GM21528 (cell line): ENCODE measurements at regions not wholly inside any gene's neighbourhood (a gene's known extent, or its start where the extent isn't known, plus 50 kb on each side); places are given as distances from the start of the nearest gene placed in this dataset.
"Not testable (repeated sequence)": the region's sequence is repeated elsewhere in the genome, so short reads cannot be mapped to it uniquely, and the experiment has no call there.

Source experiments
- ATAC-seq: cut with Tn5 transposase; IDR thresholded peaks from one replicate; pipeline ENCODE4 v1.9.1; 2021; ENCODE audit warnings: mild to moderate bottlenecking, moderate library complexity; ENCODE audit not compliant: unreplicated experiment, low FRiP score

GRCh38 chr10:61195211-61195610 is 251.2 kb upstream of the RHOBTB1 start:
- no peak for ATAC-seq

DNA sequence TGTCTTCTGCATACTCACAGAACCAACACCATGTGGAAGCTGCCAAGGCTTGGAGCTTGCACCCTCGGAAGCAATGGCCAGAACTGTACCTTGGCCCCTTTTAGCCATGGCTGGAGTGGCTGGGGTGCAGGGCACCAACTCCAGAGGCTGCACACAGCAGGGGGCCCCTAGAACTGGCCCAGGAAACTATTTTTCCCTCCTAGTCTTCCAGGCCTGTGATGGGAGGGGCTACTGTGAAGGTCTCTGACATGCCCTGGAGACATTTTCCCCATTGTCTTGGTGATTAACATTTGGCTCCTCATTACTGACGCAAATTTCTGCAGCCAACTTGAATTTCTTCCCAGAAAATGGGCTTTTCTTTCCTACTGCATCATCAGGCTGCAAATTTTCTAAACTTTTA is 248.6 kb upstream of the RHOBTB1 start:
- ATAC-seq = not testable (repeated sequence)

DNA sequence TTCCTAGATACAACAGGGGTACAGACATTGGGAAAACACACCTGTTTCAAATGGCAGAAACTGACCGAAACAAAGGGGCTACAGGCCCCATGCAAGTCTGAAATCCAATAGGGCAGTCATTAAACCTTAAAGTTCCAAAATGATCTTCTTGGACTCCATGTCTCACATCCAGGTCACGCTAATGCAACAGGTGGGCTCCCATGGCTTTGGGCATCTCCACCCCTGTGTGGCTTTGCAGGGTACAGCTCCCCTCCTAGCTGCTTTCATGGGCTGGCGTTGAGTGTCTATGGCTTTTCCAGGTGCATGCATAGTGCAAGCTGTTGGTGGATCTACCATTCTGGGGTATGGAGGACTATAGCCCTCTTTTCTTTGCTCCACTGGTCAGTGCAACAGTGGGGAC is 248.1 kb upstream of the RHOBTB1 start:
- no peak for ATAC-seq

DNA sequence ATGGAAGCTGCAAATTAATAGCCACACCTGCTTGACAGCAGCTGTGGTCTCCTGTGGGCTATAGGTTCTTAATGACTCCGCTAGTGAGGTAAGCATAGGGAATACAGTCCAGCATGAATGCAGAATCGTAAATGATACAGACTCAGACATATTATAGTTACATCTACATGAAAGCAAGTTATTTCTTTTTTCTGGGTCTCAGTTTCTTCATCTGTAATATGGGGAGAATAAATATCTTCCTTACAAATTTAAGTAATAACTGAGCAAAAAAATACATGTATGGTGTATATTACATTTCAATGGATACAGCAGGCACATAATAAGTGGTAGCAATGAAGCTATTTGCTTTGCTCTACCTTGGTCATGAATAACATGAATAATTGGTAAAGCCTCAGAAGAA is 245.9 kb upstream of the RHOBTB1 start:
- ATAC-seq = no peak

- ATAC-seq = no peak
These were observed 244.7 kb upstream of the RHOBTB1 start for GRCh38 chr10:61188691-61189090.

- no peak for ATAC-seq
These were observed 244.1 kb upstream of the RHOBTB1 start for GRCh38 chr10:61188101-61188500.

DNA sequence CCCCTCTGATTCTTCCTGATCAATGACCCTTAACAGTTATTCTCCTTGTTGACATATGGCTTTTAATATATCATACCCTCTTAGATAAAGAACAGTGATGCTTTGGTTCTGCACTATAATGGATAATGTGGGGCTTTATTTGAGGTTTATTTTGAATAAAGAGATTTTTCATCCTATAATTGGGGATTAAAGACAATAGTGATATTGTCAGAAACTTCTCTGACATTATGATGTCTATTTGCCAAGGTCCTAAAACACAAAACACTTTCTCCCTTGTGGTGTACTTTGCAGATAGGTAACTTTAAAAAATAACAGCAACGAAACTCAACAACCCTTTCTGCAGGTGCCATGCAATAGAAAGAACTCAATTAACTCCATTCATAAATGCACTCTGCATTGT is 243.6 kb upstream of the RHOBTB1 start:
- no peak for ATAC-seq

GRCh38 chr10:61186408-61186807 is 242.4 kb upstream of the RHOBTB1 start:
- ATAC-seq = no peak

GRCh38 chr10:61184429-61184828 is 240.4 kb upstream of the RHOBTB1 start:
- no peak for ATAC-seq

GRCh38 chr10:61183967-61184366 is 240.0 kb upstream of the RHOBTB1 start:
- ATAC-seq = no peak

DNA sequence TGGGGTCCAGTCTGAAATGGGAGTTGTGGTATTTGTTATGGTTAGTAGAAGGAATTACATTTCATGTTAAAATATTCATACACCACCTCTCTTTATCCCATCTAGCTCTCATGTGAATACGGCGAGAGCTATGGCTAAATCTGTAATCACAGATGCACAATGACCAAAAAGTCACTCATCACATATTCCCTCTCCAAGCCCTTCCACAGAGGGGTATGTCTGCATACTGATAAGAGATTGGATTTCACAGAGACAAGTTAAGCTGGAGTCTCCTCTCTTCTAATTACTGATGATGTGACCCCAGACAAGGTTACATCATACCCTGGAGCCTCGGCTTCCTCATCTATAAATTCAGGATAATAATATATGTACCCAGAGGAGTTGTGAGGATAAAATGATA is 237.8 kb upstream of the RHOBTB1 start:
- no peak for ATAC-seq

- no peak for ATAC-seq
These were observed 235.8 kb upstream of the RHOBTB1 start for GRCh38 chr10:61179771-61180170.

DNA sequence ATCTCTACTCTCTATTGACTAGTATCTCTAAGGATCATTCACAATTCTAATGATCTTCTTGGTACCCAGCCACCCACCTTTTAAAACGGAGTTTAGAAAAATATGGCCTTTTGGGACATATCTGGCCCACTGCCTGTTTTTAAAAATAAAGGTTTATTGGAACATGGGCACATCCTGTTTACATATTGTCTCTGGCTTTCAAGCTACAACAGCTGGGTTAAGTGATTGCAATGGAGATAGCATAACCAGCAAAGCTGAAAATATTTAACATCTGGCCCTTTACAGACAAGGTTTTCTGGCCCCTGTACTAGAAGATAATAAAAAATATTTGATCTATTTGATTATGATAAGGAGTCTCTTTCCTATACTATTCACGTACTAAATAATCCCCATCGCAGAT is 232.4 kb upstream of the RHOBTB1 start:
- ATAC-seq = no peak

GRCh38 chr10:61175316-61175715 is 231.3 kb upstream of the RHOBTB1 start:
- ATAC-seq = no peak

DNA sequence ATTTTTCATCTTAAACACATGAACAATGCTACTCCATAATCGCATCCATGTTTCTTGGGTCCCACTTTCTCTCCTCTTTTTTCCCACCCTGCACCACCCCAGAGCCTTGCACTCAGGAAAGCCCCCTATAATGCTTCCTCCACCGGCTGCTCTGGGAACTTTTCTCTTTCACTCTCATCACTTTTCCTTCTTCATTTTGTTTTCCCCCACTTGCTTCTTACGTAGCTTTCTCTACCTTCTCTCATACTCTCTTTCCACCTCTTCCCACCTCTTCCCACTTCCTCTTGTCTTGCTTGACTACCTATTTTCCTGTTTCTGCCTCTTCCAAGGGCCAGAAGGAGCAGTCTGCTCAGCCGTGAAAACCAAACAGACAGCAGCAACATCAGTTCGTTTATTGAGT is 229.5 kb upstream of the RHOBTB1 start:
- no peak for ATAC-seq

DNA sequence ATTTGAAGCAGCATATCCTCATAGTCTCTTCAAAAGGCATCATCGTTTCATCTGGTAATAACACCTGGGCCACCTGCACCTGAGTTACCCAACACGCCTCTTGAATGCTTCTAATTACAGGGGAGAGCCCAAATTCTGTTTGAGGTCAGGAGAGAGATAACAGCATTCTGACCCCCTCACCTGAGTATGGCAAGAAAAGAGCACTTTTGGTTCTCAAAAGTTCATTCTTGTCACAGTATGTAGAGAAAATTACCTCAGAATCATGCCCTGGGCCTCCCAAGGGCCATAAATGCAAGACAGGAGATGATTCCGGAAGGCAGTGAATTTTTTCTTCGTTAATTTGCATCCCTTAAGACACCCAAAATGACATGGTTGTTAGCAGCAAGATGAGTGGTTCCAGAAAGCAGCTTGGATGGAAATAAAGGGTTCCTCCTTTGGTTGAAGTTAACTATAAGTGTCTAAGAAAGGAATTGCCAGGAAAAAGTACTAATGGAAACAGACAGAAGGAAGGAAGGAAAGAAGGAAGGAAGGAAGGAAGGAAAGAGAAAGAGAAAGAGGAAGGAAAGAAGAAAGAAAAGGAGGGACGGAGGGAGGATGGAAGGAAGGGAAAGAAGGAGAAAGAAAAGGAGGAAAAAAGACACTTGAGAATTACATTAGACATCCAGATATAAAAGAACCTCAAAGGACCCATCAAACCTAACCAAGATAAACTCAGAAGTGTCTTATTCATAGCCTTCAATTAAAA is 228.4 kb upstream of the RHOBTB1 start:
- no peak for ATAC-seq

- no peak for ATAC-seq
These were observed 226.6 kb upstream of the RHOBTB1 start for GRCh38 chr10:61170594-61170993.

DNA sequence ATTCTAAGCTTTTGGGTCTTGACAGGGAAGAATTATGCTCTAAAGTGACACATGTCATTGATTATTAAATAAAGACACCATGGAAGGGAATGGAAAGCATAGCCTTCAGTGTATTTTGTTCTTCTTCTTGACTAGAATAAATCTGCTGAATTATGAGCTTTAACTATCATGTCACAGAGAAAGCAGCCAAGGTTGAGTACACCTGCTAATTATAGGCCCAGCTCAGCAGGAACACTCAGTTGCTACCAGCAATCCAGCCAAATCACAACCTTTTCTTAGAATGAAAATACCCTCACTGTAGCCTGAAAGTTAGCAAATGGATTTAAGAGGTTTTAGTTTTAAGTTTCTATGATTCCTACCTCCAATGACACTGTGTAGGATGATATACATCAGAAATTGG is 225.3 kb upstream of the RHOBTB1 start:
- no peak for ATAC-seq

DNA sequence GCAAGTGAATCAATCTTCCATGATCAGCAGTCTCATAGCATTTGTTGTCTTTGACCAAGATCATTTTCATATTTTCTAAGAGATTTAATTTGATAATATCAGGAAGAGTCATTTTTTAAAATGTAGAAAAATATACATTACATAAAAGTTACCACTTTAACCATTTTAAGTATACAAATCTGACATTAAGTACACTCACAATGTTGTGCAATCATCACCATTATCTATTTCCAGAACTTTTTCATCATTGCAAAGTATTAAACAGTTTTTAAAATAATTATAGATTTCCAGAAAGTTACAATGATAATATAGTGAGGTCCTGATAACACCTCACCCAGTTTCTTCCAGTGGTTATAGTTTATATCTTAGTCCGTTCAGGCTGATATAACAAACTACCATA is 222.5 kb upstream of the RHOBTB1 start:
- ATAC-seq = no peak

DNA sequence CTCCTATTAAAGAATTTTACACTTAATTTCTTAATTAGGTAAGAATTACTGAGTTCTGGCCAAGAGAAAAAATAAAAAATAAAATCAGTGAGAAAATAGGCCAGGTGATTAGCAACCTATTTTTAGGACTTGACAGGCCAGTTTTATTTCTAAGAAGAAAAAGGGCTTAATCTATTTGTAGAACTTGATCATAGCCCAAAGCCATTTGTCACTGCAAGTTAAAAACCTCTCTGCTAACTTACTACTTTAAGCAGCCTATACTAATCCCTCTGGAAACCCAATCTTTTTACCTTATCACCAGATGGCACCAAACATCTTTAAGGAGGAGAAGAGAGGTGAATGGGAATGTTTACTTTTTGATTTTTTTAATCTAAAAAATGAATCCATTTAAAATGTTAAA is 222.1 kb upstream of the RHOBTB1 start:
- no peak for ATAC-seq

- ATAC-seq = no peak
These were observed 220.6 kb upstream of the RHOBTB1 start for GRCh38 chr10:61164458-61165160.

DNA sequence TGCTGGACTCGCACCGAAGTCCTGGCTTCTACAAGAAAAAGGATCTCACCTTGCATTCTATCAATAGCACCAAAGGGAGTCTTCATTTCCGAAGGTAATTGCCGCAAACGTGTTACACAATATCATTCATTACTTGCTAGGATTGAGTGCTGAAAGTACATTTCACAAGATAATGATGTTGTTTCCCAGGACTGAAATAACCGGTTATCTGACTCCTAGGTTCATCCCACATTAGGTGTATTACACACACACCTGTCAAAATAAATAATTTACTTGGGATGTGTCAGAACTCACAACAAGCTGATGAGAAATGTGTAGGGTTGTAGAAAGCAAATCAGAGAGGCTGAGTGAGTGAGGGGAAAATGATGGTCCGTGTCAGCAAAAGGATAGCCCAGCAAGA is 219.4 kb upstream of the RHOBTB1 start:
- ATAC-seq = no peak
